Choroid plexus epithelial cell (primary cell): ENCODE measurements at regions not wholly inside any gene's neighbourhood (a gene's known extent, or its start where the extent isn't known, plus 50 kb on each side); places are given as distances from the start of the nearest gene placed in this dataset.

Experiments
- DNase-seq: peaks from one replicate; pipeline ENCODE4 v3.0.0-alpha.2; 2010; ENCODE audit warnings: low read depth
- H3K4me3 ChIP-seq: 2 replicates; pipeline ENCODE4 v1.5.1; 2011; ENCODE audit warnings: low read depth, mild to moderate bottlenecking, control low read depth, low read length, moderate library complexity
- TF ChIP-seq, protein P1 (sequence below): conservative IDR thresholded peaks from 2 replicates; pipeline ENCODE4 v1.5.1; 2011; ENCODE audit warnings: low read depth, mild to moderate bottlenecking, control low read depth, inconsistent platforms, low read length, moderate library complexity

DNA sequence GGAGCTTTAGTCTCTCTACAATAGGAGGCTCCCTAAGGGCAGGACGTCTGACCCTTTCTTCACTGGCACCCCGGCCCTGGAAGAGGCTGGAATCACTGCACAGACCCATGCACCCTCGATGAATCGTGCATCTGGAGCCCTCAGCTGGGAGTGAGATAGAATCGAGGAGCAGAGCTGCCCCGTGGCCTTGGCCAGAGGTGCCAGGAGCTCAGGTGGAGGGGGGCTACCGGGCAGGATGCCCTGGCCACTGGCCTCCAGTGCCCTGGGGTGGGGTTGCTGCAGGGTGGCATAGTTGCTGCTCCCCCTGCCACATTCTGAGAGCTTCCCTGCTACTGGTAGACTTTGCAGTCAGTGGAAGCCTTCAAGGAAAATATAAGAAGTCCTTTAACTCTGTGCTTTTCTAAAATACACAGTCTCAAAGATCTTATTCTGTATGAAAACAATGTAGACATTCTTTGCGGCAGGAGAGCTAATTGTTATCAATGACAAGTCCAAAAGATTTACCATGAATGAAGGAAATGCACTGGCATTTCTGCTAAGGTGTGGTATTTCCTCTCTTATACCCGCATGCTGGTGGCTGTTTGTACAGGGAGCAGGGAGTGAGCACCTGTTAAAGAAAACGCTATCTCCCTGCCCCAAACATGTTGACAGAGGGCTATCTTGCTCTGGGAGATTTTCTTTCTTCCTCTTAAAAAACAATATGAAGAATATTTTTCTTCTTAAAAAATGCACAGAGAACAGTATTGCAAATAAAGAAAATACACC is 122.8 kb downstream of the C6orf118 start:
- TF ChIP-seq, protein P1, sequence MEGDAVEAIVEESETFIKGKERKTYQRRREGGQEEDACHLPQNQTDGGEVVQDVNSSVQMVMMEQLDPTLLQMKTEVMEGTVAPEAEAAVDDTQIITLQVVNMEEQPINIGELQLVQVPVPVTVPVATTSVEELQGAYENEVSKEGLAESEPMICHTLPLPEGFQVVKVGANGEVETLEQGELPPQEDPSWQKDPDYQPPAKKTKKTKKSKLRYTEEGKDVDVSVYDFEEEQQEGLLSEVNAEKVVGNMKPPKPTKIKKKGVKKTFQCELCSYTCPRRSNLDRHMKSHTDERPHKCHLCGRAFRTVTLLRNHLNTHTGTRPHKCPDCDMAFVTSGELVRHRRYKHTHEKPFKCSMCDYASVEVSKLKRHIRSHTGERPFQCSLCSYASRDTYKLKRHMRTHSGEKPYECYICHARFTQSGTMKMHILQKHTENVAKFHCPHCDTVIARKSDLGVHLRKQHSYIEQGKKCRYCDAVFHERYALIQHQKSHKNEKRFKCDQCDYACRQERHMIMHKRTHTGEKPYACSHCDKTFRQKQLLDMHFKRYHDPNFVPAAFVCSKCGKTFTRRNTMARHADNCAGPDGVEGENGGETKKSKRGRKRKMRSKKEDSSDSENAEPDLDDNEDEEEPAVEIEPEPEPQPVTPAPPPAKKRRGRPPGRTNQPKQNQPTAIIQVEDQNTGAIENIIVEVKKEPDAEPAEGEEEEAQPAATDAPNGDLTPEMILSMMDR = no peak
- H3K4me3 ChIP-seq = no peak overlapping the region

DNA sequence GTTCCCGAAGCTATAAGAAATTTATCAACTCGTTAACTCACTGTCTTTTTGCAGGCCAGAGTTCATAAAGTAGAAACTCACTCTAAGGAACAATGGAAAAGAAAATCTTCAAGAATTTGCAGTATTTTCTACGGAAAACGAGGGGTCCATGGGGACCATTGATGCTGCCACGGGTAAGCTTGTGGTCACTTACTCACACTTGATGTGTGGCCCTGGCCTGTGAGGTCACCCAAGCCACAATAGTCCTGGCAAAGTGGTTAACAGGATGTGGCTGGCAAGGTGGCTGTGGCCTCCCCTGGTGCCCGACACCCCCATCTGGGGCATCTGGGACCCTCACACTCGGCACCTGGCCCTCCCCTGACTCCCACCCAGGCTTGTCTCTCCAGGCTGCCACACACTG is 123.4 kb downstream of the C6orf118 start:
- TF ChIP-seq, protein P1 = no peak
- DNase-seq = no peak
- H3K4me3 ChIP-seq = no peak overlapping the region

More for the DNA sequence above, 122.8 kb downstream of the C6orf118 start:
- no peak for DNase-seq

DNA sequence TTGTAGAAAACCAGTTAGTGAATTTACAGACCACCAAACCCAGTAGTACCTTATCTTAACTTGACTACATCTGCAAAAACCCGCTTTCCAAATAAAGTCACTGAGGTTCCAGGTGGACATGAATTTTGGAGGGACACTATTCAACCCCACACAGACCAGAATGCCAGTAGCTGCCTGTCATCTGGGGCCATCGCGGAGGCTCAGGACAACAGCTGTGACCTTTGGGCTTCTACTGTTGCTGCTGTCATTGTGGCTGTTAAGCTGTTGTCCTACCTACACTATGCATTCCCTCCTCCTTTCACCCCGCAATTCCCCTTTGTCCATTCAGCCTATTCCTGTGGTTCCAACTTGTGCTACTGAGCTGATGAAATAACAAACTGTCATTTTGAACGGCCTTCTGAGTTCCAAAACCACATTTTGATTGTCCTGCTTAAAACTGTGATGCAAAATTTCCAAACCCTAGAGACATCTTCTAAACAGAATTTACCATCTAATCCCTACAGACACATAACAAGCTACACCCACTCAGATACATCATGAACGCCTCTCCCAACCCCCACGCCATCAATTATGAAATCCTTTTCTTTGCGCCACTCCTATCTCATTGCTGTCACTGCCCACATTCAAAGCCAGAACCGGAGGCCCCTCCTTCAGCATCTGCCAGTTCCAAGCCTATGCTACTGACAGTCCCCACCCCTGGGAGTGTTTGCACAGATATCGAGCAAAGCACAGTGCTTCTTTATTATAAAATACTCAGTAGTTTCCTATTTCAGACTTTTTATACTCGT is 125.0 kb downstream of the C6orf118 start:
- DNase-seq = no peak
- TF ChIP-seq, protein P1 = no peak
- no peak overlapping the region for H3K4me3 ChIP-seq

DNA sequence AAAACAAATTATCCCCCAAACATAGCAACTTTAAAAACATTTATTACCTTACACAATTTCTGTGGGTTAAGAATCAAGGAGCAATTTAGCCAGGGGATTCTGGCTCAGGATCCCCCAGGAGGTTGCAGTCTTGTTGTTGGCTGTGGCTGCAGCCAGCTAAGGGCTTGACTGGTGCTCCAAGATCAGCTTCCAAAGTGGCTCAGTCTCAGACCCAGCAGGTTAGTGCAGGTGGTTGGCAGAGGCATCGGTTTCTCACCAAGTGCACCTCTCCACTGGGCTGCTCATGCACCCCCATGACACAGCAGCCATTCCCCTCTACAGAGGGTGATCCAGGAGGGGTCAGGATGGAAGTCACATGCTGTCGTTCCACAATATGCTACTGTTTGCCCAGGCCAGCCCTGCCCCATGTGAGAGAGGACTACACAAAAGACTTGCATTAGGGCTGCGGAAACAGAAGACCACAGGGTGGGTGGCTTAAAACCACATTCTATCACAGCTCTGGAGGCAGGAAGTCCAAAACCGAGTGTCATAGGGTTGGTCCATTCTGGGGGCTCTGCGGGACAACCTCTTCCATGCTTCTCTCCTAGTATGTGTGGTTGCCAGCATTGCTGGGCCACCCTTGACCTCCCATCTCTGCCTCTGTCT is 125.8 kb downstream of the C6orf118 start:
- DNase-seq = no peak
- TF ChIP-seq, protein P1 = no peak
- H3K4me3 ChIP-seq = no peak overlapping the region

DNA sequence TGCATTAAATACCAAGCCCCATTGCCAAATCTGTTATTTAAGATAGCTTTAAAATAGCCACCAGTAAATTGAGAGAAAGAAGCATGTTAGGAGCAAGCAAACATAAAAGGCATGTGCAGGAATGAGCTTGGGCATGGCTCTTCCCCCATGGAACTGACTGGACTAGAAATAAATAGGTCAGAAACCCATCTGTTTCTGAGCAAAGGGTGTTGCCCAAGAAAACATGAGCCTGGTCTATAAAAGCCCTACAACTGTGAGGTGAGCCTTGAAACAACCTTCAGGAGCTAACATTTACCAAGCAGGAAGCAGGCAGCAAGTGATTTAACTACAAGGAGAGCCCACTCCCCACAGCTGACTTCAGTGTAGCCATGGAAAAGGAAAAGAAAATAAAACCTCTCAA is 126.3 kb downstream of the C6orf118 start:
- TF ChIP-seq, protein P1 = no peak
- DNase-seq = no peak
- H3K4me3 ChIP-seq = no peak overlapping the region

DNA sequence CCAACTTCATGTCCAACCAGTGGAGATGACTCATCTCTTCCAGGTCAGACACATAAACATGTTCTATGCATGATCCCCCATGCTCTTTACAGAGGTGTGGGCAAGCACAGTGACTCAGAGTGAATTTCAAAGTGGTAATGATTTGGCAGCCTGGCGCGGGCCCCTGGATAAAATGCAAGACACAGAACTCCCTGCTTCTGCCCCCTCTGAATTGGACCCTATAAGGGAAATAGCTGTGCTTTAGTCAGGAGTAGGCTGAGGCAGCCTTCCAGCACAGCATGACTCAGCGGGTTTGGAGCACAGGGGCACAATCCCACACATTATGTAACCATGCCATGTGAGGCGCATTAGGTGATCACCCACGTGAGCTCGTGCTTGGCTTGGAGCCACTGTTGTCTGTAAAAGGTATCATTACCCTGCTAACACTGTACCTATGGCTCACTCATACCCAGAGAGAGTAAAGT is 127.4 kb downstream of the C6orf118 start:
- DNase-seq = peak; percentile 29
- no peak overlapping the region for H3K4me3 ChIP-seq
- TF ChIP-seq, protein P1 = no peak
